ENCODE measurements at regions not wholly inside any gene's neighbourhood (a gene's known extent, or its start where the extent isn't known, plus 50 kb on each side); places are given as distances from the start of the nearest gene placed in this dataset.

- TF ChIP-seq POLR2A (IDR thresholded peaks at IDR 0.05; ENCODE audit: low read depth, low read length): no peak
- no peak for TF ChIP-seq POLR2AphosphoS5 (IDR thresholded peaks at IDR 0.05; ENCODE audit: low read depth, low read length)
These were observed 491.1 kb upstream of the TSHZ3 start for GRCh38 chr19:31840371-31840770.

Measured in GM12892 (cell line).